ENCODE measurements at regions not wholly inside any gene's neighbourhood (a gene's known extent, or its start where the extent isn't known, plus 50 kb on each side); places are given as distances from the start of the nearest gene placed in this dataset.

DNA sequence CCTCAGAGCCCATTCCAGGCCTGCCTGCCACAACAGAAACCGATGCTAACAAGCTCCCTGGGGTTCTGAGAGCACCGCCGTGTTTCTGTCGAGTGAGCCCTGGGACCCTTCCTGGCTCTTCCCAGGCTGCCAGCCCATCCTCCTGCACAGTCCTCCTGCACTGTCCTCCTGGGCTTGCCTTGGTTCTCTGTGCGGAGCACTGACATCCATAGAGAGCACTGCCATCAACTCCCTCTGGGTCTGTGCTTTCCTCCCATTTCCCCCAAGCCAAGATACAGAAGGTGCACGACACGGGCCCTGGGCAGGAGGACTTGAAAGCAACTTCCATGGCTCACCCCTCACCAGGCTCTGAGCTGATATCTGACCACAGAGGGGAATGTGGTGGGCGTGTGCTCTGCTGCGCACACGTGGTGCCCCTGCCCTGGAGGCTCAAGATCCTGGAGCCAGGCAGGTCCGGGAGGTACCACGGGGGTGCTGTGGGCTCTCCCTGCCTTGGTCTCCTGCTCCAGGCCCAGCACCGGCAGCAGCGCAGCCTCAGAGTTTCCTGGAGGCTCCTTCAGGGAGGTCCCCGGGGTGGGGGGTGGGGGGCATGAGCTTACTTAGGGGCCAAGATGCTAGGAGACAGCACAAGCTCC, 304.2 kb downstream of the BRD1 start:
- H3K27me3 ChIP-seq (ENCODE audit: low read depth, low read length), result no peaks in the 10 kb centered on the region
- H3K9me3 ChIP-seq (ENCODE audit: control insufficient read depth in 1 of 2, low read length in 2 of 2), result peaks cover 0 to 6% of the 10 kb centered on the region in 2 donors
- H3K27ac ChIP-seq (ENCODE audit: low read length), result no peak overlapping the region
- H3K36me3 ChIP-seq (ENCODE audit: control insufficient read depth in 1 of 2, insufficient read depth in 2 of 2, low read length in 2 of 2), result no peaks in the 10 kb centered on the region
- H3K4me1 ChIP-seq (ENCODE audit: control insufficient read depth in 1 of 2, insufficient read depth in 2 of 2, low read length in 2 of 2), result no peaks in the 10 kb centered on the region
- no peak overlapping the region for H3K4me3 ChIP-seq (ENCODE audit: low read depth in 1 of 2, low read length in 2 of 2)

DNA sequence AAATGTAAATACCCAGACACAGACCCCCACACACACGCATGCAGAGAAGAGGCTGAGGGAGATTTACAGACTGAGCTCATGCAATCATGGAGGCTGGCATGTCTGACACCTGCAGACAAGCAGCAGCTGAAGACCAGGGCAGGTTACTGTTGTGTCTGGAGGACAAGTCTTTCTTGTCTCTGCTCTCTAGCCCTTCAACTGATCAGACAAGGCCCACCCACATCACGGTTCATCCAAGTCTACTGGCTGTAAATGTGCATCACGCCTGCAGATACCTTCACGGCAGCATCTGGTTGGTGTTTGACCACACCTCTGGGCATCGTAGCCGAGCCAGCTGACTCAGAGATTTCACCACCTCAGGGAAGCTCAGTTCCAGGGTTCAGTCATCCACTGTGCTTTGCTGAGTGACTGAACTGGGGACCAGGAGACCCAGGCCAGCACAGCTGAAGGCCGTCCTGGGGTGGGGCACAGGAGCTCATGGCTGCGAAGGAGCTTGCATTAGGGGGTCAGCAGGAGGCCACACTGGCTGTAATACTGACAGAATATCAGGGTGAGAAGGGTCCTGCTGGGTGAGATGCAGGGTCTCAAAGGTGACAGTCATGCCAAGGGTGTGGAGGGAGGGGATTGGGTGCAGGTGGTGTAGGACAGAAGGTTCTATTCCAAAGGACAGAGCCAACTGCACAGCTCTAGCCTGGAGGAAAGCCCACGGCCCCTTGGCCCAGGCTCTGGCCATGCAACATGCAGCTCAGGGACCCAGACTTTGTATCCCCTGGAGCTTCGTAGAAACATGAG, 304.9 kb downstream of the BRD1 start:
- Histone ChIP-seq H3K4me3 (ENCODE audit: low read depth in 1 of 2, low read length in 2 of 2) (no peak overlapping the region), H3K27ac (ENCODE audit: low read length) (no peak overlapping the region), H3K36me3 (ENCODE audit: control insufficient read depth in 1 of 2, insufficient read depth in 2 of 2, low read length in 2 of 2) (no peaks in the 10 kb centered on the region), H3K9me3 (ENCODE audit: control insufficient read depth in 1 of 2, low read length in 2 of 2) (peaks cover 0 to 6% of the 10 kb centered on the region in 2 donors), H3K27me3 (ENCODE audit: low read depth, low read length) (no peaks in the 10 kb centered on the region), H3K4me1 (ENCODE audit: control insufficient read depth in 1 of 2, insufficient read depth in 2 of 2, low read length in 2 of 2) (no peaks in the 10 kb centered on the region)

DNA sequence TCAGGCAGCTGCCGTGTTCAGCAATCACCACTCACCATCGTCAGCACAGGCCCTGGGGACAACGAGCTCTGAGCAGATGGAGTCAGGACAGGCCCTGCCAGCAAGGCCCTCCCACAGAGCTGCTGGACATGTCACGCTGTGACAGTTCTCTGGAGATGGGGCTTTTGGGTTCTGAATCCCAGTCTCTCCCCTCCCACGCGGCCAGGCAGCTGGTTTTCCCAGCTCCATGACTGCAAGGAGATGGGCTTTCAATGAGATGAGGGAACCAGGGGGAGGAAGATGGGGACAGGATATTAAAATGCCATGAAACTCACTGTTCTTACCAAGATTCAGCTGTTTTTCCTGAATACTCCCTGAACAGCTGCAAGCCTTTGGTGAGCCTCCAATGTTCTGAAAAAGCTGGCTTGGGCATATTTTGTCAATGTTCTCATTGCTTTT, 305.9 kb downstream of the BRD1 start:
- Histone ChIP-seq H3K4me1 (ENCODE audit: control insufficient read depth in 1 of 2, insufficient read depth in 2 of 2, low read length in 2 of 2) (no peaks in the 10 kb centered on the region), H3K9me3 (ENCODE audit: control insufficient read depth in 1 of 2, low read length in 2 of 2) (peaks cover 0 to 6% of the 10 kb centered on the region in 2 donors), H3K36me3 (ENCODE audit: control insufficient read depth in 1 of 2, insufficient read depth in 2 of 2, low read length in 2 of 2) (no peaks in the 10 kb centered on the region), H3K27me3 (ENCODE audit: low read depth, low read length) (no peaks in the 10 kb centered on the region), H3K4me3 (ENCODE audit: low read depth in 1 of 2, low read length in 2 of 2) (no peak overlapping the region), H3K27ac (ENCODE audit: low read length) (no peak overlapping the region)

DNA sequence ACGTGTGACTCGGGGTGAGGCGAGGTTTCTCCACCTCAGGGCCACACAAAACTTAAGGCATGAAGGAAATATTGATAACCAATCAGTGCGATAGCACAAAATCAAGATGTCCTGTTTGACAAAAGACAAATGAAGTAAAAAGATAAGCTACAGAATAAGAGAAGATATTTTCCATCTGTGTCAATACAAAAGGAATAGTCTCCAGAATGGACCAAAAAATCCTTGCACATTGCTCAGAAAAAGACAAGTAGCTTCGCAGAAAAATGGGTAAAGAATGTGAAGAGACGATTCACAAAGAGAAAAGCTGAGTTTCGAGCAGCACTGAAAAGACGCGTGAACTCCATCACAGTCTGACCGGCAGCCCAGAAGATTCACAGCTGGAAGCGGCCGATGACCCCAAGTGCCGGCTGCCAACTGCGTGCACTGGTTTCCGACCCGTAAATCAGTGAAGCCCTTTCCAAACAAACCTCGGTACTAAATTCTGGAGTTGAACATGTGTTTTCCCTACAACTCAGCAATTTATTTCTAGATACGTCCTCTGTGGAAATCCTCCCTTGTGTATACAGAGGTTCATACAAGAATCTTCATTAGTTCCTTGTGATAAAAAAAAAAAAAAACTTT, 308.4 kb downstream of the BRD1 start:
- H3K27me3 ChIP-seq (ENCODE audit: low read depth, low read length), result no peaks in the 10 kb centered on the region
- no peaks in the 10 kb centered on the region for H3K36me3 ChIP-seq (ENCODE audit: control insufficient read depth in 1 of 2, insufficient read depth in 2 of 2, low read length in 2 of 2)
- no peaks in the 10 kb centered on the region for H3K4me1 ChIP-seq (ENCODE audit: control insufficient read depth in 1 of 2, insufficient read depth in 2 of 2, low read length in 2 of 2)
- H3K4me3 ChIP-seq (ENCODE audit: low read depth in 1 of 2, low read length in 2 of 2), result no peak overlapping the region
- H3K27ac ChIP-seq (ENCODE audit: low read length), result no peak overlapping the region
- H3K9me3 ChIP-seq (ENCODE audit: control insufficient read depth in 1 of 2, low read length in 2 of 2), result peaks cover 0 to 6% of the 10 kb centered on the region in 2 donors

DNA sequence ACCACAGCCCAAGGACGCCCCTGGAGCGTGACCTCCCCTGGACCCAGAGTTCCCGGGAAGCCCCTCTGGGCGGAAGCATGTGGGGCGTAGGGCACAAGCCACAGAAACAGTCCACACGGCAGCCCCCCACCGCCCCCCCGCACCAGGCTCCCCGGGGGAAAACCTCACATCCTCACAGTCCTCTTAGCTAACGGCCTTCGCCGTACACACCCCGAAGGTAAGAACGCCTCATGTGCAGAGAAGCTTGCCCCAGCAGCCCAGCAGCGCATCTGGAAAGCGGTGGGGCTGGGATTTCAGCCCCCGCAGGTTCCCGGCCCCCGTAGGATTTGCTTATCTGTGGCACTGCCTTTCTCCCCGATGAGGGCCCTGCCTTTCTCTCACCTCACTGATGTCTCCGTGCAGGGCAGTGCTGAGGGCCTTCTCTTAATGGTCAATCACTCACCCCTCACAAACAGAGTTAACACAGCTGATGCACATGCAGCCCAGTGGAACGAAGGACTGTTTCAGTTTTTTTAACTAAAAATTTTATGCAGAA, 309.2 kb downstream of the BRD1 start:
- Histone ChIP-seq H3K36me3 (ENCODE audit: control insufficient read depth in 1 of 2, insufficient read depth in 2 of 2, low read length in 2 of 2) (no peaks in the 10 kb centered on the region), H3K4me3 (ENCODE audit: low read depth in 1 of 2, low read length in 2 of 2) (no peak overlapping the region)

DNA sequence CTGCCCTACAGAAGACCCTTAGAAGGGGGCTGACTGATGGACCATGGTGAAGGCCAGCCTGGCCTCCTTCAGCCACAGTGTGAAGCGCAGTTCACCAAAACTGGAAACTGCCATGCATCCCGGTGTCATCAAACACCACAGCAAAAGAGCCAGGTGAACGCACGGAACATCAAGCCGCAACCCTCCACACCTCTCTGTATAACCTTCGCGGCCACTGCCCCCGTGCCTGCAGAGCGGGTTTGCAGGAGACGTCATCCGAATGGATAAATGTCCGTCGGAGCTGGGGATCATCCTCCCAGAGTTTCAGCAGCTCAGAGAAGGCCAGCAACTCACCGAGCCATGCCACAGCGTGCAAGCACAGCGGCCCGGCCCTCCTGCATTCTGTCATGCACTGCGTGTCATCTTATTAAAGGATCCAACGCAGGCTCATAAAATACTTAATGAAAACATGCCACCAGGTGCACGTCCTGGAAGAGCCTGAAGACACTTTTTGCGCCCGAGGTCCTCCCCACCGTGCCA, 309.9 kb downstream of the BRD1 start:
- no peaks in the 10 kb centered on the region for H3K27me3 ChIP-seq (ENCODE audit: low read depth, low read length)
- no peak overlapping the region for H3K4me3 ChIP-seq (ENCODE audit: low read depth in 1 of 2, low read length in 2 of 2)
- H3K36me3 ChIP-seq (ENCODE audit: control insufficient read depth in 1 of 2, insufficient read depth in 2 of 2, low read length in 2 of 2), result no peaks in the 10 kb centered on the region

More for the DNA sequence above, 309.2 kb downstream of the BRD1 start:
- no peaks in the 10 kb centered on the region for H3K4me1 ChIP-seq (ENCODE audit: control insufficient read depth in 1 of 2, insufficient read depth in 2 of 2, low read length in 2 of 2)
- H3K9me3 ChIP-seq (ENCODE audit: control insufficient read depth in 1 of 2, low read length in 2 of 2), result peaks cover 0 to 6% of the 10 kb centered on the region in 2 donors
- no peak overlapping the region for H3K27ac ChIP-seq (ENCODE audit: low read length)
- H3K27me3 ChIP-seq (ENCODE audit: low read depth, low read length), result no peaks in the 10 kb centered on the region

DNA sequence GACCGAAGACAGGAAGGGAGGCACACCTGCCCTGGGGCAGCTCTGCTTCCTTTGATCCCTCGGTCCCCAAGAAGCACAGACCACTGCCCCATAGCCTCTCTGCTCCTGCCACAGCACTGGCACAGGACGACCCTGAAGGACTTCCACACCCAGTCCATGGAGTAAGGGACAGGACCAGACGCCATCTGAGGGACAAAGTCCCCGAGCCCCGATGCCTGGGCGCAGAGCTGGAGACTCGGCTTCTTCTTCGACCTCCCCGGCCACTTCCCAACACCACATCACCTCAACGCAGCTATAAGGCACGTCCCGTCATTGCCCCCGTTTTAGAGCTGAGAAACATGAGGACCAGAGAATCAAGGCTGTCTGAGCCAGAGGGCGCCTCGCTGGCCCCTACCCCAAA, 310.5 kb downstream of the BRD1 start:
- H3K36me3 ChIP-seq (ENCODE audit: control insufficient read depth in 1 of 2, insufficient read depth in 2 of 2, low read length in 2 of 2), result no peaks in the 10 kb centered on the region
- H3K9me3 ChIP-seq (ENCODE audit: control insufficient read depth in 1 of 2, low read length in 2 of 2), result peaks cover 0 to 6% of the 10 kb centered on the region in 2 donors
- no peaks in the 10 kb centered on the region for H3K4me1 ChIP-seq (ENCODE audit: control insufficient read depth in 1 of 2, insufficient read depth in 2 of 2, low read length in 2 of 2)
- H3K27me3 ChIP-seq (ENCODE audit: low read depth, low read length), result no peaks in the 10 kb centered on the region
- no peak overlapping the region for H3K4me3 ChIP-seq (ENCODE audit: low read depth in 1 of 2, low read length in 2 of 2)
- H3K27ac ChIP-seq (ENCODE audit: low read length), result no peak overlapping the region

More for the DNA sequence above, 309.9 kb downstream of the BRD1 start:
- Histone ChIP-seq H3K9me3 (ENCODE audit: control insufficient read depth in 1 of 2, low read length in 2 of 2) (peaks cover 0 to 6% of the 10 kb centered on the region in 2 donors), H3K27ac (ENCODE audit: low read length) (no peak overlapping the region), H3K4me1 (ENCODE audit: control insufficient read depth in 1 of 2, insufficient read depth in 2 of 2, low read length in 2 of 2) (no peaks in the 10 kb centered on the region)

DNA sequence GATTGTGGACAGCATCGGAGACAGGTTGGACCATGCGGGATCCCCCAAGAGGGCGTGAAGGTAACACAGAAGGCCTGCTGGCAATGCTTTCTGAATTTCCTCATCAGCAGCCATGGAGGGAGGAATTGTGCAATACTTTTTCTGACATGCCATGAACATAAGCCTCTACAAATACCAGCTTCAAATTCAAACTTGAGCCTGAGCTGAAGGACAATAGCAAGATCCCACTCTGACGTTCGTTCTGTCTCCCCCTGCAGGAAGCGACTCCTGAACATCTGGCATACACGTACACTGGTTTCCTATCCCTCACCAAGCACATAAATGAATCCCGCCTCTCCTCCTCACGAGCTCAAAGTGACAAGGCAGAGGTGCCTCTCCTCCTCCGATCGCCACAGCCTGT, 312.2 kb downstream of the BRD1 start:
- H3K4me3 ChIP-seq (ENCODE audit: low read depth in 1 of 2, low read length in 2 of 2), result no peak overlapping the region
- H3K27me3 ChIP-seq (ENCODE audit: low read depth, low read length), result no peaks in the 10 kb centered on the region
- no peaks in the 10 kb centered on the region for H3K4me1 ChIP-seq (ENCODE audit: control insufficient read depth in 1 of 2, insufficient read depth in 2 of 2, low read length in 2 of 2)
- peaks cover 0 to 7% of the 10 kb centered on the region in 2 donors for H3K9me3 ChIP-seq (ENCODE audit: control insufficient read depth in 1 of 2, low read length in 2 of 2)
- H3K27ac ChIP-seq (ENCODE audit: low read length), result no peak overlapping the region
- no peaks in the 10 kb centered on the region for H3K36me3 ChIP-seq (ENCODE audit: control insufficient read depth in 1 of 2, insufficient read depth in 2 of 2, low read length in 2 of 2)

DNA sequence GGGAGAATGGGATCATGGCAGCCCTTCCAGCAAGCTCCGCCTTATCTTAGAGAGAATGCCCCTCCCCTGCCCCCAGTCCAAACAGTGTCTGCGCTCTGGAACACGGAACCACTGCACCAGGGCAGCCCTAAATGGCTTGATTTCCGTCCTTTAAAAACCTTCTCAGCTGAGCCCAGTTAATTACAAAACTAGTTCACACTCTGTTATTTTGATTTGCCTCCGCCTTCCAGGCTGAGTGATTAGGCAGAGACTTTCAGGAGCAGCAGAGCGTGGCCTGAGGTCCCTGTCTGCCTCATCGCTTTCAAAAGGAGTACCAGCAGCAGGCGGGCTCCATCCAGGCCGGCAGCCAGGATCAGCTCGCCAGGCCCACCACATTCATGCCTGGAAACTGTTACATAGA, 313.0 kb downstream of the BRD1 start:
- Histone ChIP-seq H3K27ac (ENCODE audit: low read length) (no peak overlapping the region), H3K36me3 (ENCODE audit: control insufficient read depth in 1 of 2, insufficient read depth in 2 of 2, low read length in 2 of 2) (no peaks in the 10 kb centered on the region), H3K4me1 (ENCODE audit: control insufficient read depth in 1 of 2, insufficient read depth in 2 of 2, low read length in 2 of 2) (no peaks in the 10 kb centered on the region), H3K27me3 (ENCODE audit: low read depth, low read length) (no peaks in the 10 kb centered on the region), H3K4me3 (ENCODE audit: low read depth in 1 of 2, low read length in 2 of 2) (no peak overlapping the region), H3K9me3 (ENCODE audit: control insufficient read depth in 1 of 2, low read length in 2 of 2) (peaks cover 0 to 6% of the 10 kb centered on the region in 2 donors)

DNA sequence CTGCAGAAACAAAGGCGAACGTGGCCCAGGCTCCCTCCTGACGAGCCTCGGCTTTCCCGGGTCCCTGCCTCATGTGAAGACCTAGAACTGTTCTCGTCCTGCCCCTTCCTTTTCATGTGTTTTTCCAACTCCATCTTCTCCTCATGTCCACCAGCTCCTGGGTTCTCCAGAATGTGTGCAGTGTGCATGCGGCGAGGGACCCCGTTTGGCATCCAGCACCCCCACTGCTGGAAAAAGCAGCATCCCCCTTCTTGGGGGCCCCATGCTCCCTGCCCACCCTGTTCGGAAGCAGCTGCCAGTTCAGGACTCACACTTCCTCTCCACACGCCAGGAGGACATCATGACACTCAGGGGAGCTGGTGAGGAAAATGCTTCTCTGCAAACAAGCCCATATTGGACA, 313.5 kb downstream of the BRD1 start:
- no peaks in the 10 kb centered on the region for H3K36me3 ChIP-seq (ENCODE audit: control insufficient read depth in 1 of 2, insufficient read depth in 2 of 2, low read length in 2 of 2)
- no peak overlapping the region for H3K4me3 ChIP-seq (ENCODE audit: low read depth in 1 of 2, low read length in 2 of 2)
- H3K27me3 ChIP-seq (ENCODE audit: low read depth, low read length), result no peaks in the 10 kb centered on the region
- H3K9me3 ChIP-seq (ENCODE audit: control insufficient read depth in 1 of 2, low read length in 2 of 2), result peaks cover 0 to 6% of the 10 kb centered on the region in 2 donors
- H3K4me1 ChIP-seq (ENCODE audit: control insufficient read depth in 1 of 2, insufficient read depth in 2 of 2, low read length in 2 of 2), result no peaks in the 10 kb centered on the region
- H3K27ac ChIP-seq (ENCODE audit: low read length), result no peak overlapping the region

DNA sequence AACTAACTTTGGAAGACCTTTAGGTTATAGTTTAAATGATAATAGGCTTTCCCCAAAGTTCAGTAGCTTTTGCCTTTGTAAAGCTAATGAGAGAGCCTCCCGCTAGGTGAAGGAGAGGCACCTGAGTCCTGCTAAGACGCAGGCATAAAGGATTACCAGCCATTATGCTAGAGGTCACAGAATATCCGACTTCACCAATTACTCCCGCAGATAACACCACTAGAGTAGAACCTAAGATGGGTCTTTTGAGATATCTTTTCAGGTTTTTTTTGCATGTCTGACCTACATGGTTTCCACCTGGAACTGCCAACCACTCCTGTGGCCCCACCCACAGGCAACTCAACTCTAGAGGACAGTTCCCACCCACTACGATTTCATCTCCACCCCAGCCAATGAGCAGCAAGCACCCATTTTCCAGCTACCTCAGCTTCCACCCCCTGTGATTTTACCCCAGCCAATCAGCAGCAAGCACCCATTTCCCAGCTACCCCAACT, 314.3 kb downstream of the BRD1 start:
- H3K4me3 ChIP-seq (ENCODE audit: low read depth in 1 of 2, low read length in 2 of 2), result no peak overlapping the region
- no peak overlapping the region for H3K27ac ChIP-seq (ENCODE audit: low read length)
- peaks cover 0 to 6% of the 10 kb centered on the region in 2 donors for H3K9me3 ChIP-seq (ENCODE audit: control insufficient read depth in 1 of 2, low read length in 2 of 2)
- H3K27me3 ChIP-seq (ENCODE audit: low read depth, low read length), result no peaks in the 10 kb centered on the region
- H3K36me3 ChIP-seq (ENCODE audit: control insufficient read depth in 1 of 2, insufficient read depth in 2 of 2, low read length in 2 of 2), result no peaks in the 10 kb centered on the region
- no peaks in the 10 kb centered on the region for H3K4me1 ChIP-seq (ENCODE audit: control insufficient read depth in 1 of 2, insufficient read depth in 2 of 2, low read length in 2 of 2)

Data from muscle layer of duodenum (tissue), 2 donors.